Breast epithelium (tissue), 3 donors: ENCODE measurements at regions not wholly inside any gene's neighbourhood (a gene's known extent, or its start where the extent isn't known, plus 50 kb on each side); places are given as distances from the start of the nearest gene placed in this dataset.

ENCODE experiments used
- CTCF ChIP-seq, 3 donors: fragments of 450-650 bp; IDR thresholded peaks; one replicate each; pipeline ENCODE4 v1.5.1; 2016 to 2017; ENCODE audit warnings: antibody characterized with exemption in 3 of 3, mild to moderate bottlenecking in 3 of 3, moderate library complexity in 3 of 3
- POLR2A ChIP-seq: fragments of 450-650 bp; IDR thresholded peaks from one replicate; pipeline ENCODE4 v1.6.1; 2016; ENCODE audit warnings: antibody characterized with exemption, mild to moderate bottlenecking, moderate library complexity
- POLR2AphosphoS5 ChIP-seq, 3 donors: sonication (generic); formaldehyde crosslinking; IDR thresholded peaks; one replicate each; pipeline ENCODE4 v1.6.1; 2017; ENCODE audit warnings: antibody characterized with exemption in 3 of 3

DNA sequence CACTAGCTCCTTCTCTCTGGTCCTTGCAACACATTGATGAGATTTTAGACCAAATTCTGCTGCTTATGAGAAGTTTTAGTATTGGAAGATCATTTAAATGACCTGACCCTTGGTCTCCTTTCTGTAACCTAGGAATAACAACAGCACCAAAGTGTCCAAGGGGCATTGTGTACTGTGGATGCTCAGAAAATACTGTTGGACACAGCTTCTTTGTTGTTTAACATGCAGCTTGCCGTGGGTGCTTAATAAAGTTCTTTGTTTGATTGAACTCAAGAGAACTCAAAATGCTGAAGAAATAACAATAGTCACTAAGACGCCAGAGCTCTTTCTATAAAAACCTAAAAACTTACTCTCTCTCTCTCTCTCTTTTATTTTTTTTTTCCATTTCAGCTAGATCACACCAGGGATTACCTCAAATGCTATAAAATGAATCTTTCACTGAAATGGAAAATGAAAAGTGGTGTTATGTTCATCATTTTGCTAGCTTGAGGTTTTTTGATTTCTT lies 548.9 kb upstream of the CDH8 start:
- TF ChIP-seq POLR2AphosphoS5 (IDR thresholded peaks at IDR 0.05) (no peak), CTCF (IDR thresholded peaks at IDR 0.05) (no peak), POLR2A (no peak)
